GM18502 (cell line): ENCODE measurements at regions not wholly inside any gene's neighbourhood (a gene's known extent, or its start where the extent isn't known, plus 50 kb on each side); places are given as distances from the start of the nearest gene placed in this dataset.
A peak's percentile ranks its signal among the peaks of the same experiment; 100 is the strongest.
"Not testable (repeated sequence)": the region's sequence is repeated elsewhere in the genome, so short reads cannot be mapped to it uniquely, and the experiment has no call there.

Experiments used
- ATAC-seq: cut with Tn5 transposase; IDR thresholded peaks from one replicate; pipeline ENCODE4 v1.9.1; 2021; ENCODE audit warnings: mild to moderate bottlenecking; ENCODE audit not compliant: unreplicated experiment, poor library complexity

DNA sequence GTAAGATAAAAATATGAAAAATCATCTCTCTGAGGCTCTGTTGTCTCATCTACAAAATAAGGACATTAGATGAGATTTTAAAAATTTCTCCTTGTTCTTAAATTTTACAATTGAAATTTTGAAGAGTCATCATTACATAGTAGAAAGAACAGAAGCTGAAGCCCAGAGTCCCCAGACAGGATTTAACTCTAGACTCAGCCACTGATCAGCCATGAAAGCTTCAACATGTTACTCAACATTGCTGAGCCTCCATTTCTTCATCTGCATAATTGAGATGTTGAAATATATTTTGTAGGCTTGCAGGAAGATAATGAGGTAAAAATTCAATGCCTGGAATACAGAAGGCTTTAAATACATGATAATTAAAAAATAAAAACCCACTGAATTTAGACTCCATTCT lies 633.3 kb downstream of the LMO4 start:
- no peak for ATAC-seq

DNA sequence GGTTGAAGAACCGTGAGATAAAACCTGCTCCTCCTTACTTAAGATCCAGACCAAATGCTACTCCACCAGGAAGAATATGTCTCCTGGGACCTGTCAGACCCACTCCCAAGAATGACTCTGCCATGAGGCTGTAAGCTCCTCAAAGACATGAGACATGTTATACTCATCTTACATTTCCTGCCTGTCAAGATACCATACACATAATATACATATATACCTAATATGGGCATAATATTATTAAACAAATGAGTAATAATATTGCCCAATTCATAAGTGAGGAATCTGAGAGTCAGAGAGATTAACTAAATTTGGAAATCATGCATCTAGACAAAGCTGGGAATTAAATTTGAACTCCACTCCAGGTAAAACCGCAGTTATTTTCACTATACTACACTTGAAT lies 634.9 kb downstream of the LMO4 start:
- ATAC-seq = no peak

DNA sequence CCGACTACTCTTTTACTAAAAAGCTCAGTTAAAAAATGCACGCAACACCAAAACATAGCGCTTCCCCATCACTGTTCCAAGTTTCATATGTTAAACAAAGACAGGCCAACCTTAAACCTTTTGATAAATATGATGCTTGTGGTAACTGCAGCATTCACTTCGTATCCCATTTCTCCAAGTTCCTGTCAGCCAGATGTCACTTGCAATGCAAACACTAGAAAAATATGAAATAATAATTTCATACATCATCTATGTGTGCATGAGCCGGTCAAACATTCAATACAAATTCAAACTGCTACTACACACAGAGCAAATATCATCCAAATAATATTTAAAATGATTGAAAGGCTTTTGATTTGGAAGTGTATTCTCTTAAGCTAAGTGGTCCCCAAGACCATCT lies 636.5 kb downstream of the LMO4 start:
- ATAC-seq = no peak

DNA sequence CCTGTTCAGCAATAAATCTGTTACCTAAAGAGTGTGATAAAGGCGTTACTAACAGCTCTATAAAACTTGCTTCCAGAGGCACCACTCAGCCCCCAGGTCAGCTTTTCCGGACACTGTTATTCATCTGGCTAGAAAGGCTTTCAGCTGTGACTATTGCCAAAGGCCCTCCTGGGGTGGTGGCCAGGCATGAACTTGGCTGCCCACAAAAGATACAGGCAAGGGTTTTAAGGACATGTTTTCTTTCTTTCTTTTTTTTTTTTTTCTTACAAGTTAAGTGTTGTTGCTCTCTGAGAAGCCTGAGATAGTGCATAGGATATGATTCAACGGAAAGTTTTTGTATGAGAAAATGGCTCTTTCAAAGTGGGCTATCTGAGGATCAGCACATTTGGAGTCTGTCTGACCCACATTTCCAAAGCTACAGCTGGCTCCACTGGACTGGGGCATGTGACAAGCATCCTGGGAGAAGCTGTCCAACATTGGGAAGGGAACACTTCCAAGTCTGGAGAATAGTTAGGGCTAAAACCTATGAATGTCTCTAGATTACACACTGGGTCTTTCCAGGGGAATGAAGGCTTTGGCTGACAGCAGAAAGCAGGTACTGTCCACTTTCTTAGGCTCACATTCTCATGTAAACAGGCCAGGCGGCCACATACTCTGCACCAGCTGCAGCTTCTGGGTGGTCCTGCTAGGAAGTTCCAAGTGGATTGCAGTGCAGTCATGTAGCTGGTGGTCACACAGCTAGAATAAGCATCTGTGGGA lies 639.7 kb downstream of the LMO4 start:
- no peak for ATAC-seq

DNA sequence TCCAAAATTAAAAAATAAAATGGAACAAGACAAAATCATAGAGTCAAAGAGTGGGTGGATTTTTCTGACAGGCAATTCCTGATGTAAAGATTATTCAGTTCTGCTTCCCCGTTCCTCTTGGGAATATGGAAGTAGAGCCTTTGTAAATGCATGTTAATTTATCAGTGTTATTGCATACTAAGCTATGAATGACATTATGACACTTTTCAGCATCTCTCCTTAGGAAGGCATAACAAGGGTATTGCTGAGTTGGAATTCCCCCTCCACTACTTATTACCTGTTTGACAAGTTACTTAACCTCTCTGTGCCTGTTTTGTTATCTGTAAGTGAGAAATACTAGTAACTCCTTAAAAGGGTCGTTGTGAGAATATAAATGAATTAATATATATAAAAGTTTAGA lies 640.4 kb downstream of the LMO4 start:
- ATAC-seq = no peak

DNA sequence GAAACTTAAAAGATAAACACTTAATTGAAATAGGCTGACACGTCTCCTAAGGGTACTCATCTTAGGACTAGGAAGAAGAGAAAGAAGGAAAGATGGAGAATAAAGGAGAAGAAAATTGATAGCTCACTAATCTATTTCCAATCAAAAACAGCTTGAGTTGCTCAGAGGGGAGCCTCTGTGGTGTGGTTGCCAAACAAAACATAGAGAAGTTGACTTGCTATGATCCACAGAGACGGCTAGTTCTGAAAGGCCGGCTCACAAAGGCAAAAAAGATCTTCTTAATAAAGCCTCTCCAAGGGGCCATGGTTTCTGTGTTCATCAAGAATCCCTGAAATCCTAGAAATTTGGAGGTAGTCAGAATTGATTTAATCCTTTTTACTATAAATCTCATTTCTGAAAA lies 644.1 kb downstream of the LMO4 start:
- no peak for ATAC-seq

DNA sequence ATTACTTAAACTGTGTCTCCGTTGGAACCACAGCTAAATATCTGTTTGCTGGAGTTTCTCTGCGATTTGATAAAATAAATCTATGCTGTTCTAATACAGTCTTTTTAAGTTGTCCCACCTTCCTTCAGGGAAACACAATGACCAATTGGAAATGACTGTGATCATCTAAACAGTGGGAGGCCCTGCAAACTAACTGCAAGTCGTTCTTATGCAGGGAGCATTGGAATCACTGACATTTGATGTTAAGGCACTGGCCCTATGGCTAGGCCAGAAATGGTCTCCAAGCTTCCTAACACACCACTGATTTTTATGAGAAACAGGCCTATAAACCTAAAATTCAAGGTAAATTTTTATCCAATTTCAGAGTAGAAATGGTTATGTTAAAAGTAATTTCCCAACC lies 645.2 kb downstream of the LMO4 start:
- ATAC-seq = no peak

DNA sequence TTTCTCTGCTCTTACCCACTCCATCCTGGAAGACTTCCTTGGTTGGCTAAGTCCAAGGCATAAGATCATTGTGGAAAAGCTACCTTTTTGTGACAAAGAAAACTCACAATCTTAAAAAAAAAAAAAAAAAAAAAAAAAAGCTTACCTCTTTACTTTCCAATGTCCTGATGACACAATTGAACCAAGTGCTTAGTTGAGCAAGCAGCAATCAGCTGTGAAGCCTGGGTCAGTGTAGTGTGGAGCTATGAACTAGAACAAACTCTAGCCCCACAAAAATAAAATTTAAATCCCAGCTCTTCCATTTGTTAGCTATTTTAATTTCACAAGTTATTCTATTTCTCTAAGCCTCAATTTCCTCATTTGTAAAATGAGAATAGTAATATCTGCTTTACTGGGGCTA lies 647.6 kb downstream of the LMO4 start:
- ATAC-seq = no peak

DNA sequence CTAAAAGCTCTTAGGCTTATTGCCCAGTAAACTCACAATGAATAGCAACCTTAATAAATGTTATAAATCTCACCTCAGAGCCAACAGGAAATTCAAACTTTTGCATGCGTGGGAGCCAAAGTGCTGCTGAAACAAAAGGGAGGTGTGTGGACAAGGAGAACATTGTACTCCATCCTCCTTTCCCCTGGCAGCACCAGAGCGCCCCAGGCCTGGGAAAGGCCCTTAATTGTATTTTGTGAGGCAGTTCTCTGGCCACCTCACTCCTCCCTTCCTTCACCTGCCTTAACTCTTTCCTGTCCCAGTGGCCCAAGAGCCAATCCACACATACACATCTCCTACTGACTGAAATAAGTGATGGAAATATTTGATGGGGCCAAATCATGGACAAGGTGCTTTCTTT lies 648.5 kb downstream of the LMO4 start:
- no peak for ATAC-seq

DNA sequence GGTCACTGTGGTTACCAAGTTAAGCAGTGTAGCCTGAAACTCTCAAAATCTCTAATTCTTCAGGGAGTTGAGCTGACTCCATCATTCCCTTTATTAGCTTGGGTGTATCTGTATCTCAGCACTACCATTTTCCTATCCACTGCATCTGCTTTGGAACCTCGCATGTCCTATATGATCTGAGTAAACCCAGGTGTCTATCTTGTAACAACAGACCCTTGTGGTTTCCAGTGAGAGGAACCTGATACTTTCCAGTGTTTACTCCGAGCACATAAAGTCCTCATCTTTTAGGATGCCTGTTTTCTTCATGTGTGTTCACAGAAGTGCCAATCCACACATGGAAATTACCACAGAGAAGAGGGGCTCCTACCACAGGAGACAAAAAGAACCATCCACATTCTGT lies 650.4 kb downstream of the LMO4 start:
- no peak for ATAC-seq

DNA sequence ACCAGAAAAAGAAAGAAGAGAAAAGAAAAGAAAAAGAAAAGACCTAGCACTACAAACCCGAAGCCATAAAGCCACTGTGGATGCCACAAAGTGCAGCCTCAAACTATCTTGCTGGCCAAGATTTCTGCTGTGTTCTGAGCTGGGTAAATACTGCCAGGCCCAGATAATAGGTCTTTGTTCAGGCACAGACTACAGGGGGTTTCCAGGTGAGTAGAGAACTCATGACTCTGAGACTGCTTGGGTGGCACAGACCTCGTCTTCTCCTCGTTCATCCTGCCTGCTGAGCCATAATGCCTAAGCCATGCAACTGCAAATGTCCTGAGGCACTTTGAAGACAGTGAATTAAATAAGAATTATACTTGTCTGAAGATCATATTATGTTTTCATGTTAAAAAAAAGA lies 651.8 kb downstream of the LMO4 start:
- ATAC-seq = peak; percentile 63

DNA sequence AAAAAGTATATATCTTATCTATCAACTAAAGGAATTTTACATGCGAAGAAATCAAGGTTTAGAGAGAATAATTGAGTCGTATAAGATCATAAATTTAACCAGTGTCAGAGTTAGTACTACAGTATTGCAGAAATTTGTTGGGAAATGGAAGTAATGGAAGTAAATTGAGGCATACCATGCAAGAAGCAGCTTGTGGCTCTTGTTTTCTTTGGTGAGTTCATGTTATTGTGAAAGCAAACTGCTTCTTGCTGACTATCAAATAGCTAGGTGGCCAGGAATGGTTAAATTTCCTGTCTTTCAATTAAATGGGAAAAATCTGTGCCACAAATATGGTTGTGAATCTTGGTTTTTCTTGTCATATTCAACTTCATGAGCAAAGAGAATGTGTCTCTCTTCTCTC lies 652.7 kb downstream of the LMO4 start:
- ATAC-seq = no peak

DNA sequence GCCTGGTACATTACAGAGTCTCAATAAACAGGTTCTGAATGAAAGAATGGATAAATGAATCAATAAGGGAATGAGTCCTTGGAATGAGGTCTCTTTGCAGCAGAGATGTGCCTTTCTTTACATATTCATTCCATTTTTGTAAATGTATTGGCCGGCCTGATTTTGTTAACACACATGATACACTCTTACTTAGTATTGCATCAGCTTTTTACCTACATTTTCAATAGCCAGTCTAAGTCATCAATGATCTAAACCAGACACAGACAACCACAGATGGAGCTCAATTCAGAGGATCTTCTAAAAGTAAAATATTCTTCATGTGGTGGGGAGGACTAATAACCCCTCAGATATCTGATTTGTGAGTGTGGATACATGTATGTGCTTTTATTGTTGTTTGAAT lies 653.1 kb downstream of the LMO4 start:
- ATAC-seq = no peak

DNA sequence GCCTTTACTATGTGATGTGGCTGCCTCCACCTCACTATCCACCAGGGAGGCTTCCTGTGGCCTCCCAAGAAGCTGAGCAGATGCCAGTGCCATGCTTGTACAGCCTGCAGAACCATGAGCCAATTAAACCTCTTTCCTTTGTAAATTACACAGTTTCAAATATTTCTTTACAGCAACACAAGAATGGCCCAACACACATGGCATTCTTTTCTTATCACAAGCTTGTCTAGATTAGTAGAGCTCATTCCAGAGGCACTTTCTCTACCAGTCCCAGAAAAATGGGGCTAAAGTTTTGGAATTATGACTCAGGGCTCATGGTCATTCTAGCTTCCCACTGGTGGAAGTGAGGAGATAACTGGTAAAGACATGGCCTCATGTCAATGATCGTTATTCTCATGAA lies 655.2 kb downstream of the LMO4 start:
- ATAC-seq = no peak

DNA sequence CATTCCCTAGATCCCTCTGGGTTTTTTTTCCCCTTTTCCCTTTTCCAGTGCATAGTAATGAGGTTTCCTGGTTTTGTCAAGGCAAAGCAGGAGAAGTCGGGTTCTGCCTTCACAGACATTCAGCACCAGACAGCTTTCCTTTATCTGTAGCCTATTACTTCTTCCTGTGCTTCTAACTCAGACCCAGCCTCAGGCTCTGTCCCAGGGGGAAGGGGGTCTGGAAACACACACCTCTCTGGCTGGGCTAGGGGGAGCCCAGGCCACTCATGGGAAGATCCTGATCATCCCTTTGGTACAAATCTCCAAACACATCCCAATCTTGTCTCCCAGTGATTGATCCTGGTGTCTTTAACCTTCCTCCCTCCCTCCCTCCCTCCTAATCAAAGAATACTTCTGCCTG lies 656.4 kb downstream of the LMO4 start:
- no peak for ATAC-seq

DNA sequence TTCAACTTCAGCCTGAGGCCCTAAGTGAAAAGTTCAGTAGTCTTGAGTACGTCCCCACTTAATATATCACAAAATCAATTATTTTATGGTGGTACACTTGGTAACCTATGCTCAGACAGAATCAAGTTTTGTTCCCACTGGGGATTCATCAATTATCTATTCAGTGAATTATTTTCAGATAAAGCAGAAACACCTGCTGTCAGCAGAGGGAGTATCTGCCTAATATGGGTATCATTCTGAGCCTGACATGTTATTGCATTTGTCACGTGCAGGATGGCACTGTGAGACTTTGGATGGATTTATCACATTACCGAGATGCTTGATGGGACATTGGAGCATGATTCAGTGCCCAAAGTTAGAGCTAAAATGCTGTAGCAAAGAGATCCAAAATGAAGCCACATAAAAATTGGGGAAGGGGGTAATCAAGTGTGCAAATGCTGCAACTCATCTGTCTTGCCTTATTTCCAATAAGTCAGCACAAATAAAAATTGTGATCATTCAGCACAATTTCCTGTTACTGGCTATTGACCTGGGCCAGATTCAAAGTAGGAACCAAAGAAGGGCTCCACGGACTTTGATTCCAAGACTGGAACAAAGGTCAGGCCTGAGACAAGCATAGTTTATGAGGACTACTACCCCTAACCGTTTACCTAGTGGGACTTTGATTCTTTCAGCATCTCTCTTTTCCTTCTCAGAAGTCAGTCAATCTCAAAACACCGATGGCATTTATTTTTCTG lies 657.6 kb downstream of the LMO4 start:
- ATAC-seq = no peak

DNA sequence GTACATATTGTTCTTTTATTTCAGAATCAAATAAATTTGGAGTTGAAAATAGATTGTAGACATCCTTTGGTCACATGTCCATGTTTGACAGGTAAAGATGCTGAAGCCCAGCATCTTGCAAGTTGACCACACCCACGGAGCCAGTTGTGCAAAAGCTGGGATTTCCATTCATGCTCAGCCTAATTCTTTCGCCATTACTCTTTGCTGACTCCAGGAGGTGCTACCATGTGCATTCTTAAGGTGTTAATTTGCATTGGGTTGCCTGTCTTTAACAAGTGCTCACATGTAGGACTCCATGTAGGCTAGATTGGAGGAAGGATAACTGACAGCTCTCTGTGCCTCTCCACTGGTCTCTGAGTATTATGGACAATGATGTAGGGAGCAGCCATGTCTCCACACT lies 660.7 kb downstream of the LMO4 start:
- ATAC-seq = no peak

DNA sequence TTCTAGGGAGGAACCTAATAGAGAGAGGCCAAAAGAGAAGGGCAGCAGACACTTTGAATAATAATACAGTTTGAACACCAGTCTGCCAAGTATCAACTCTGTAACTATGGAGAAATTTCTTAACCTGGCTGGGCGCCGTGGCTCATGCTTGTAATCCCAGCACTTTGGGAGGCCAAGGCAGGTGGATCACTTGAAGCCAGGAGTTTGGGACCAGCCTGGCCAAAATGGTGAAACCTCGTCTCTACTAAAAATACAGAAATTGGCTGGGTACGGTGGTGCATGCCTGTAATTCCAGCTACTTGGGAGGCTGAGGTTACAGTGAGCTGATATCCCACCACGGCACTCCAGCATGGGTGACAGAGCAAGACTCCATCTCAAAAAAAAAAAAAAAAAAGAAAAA lies 663.9 kb downstream of the LMO4 start:
- not testable (repeated sequence) for ATAC-seq

DNA sequence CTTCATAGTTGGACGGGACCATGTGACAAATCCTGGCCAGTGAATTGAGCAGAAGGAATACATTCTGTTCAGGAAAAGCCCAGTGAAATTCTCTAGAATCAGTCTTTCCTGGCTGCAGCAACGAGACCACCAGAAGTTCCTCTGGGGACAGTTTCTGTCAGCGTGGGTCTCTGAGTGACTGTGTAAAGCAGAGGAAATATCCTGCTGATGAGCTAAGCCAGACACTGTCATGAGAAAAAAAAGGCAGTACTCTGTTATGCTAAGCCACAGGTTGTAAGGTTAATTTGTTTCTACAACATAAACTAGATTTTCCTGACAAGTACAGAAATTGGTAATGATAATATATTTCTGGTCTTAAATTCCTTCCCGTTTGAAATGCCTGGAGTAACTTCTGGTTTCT lies 664.4 kb downstream of the LMO4 start:
- ATAC-seq = no peak

DNA sequence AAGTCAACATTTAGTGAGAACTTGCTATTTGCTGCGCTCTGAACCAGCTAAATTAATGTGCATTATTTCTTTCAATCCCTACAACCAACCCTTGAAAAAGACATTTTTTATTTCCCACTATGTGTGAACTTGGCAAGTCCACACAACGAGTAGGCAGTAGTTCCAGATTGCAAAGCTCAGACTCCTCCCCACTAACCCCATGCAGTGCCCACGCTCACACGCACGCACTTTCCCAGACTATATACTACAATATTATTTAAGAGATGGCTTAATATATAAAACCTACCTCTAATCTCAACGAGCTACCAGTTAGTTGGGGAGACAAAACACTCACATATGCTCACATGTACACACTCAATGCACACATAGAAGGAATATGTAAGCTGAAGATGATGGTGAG lies 671.2 kb downstream of the LMO4 start:
- ATAC-seq = no peak

DNA sequence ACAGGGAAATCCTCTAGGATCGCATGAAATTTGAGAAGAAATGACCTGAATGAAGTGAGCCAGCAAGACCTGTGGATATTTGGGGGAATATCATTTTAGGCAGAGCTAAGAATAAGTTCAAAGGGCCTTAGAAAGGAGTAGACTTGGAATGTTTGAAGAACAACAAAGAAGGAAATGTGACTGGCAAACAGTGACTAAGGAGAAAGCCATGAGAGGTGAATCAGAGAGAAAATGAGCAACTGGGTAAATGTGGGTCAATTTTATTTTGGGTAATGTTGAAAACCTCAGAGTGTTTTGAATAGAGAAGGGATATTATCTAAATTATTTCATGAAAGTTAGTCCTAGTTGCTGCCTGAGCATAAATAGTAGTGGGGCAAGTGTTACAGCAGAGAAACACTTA lies 672.8 kb downstream of the LMO4 start:
- no peak for ATAC-seq

DNA sequence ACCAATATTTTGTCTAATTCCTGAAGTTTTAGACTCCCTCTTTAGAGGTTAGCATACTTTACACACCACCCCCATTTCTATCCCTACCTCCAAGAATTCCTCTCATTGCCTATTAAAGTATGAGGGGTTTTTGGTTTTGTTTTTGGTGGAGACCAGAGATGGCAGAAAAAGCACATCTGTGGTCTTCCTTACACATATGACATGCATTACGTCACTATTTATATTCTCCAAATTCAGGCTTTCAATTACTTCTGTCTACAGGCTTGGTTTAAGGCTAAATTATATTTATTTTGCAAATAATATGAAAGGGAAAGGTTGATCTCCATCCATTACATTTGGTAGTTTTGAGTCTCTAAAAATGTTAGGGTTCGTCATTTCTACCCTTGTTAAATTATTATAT lies 674.6 kb downstream of the LMO4 start:
- no peak for ATAC-seq
